ENCODE measurements at regions not wholly inside any gene's neighbourhood (a gene's known extent, or its start where the extent isn't known, plus 50 kb on each side); places are given as distances from the start of the nearest gene placed in this dataset.
"Not testable (repeated sequence)": the region's sequence is repeated elsewhere in the genome, so short reads cannot be mapped to it uniquely, and the experiment has no call there.

DNA sequence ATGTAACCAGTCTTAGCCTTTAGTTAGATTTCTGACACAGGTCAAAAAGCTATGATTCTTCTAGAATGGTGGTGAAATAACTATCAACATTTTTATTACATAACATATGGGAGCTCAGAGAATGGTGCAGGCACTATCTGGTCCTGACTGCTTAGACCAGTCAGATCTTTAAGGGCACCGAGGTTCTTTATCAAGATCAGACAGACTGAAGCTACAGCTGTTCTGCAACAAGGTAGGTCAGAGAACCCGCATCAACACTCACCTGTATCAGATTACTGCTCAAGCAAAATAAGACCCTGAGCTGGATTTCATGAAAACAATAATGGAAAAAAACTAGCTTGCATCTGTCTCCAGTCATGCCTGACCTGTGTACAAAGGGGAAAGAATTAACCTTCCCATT, 160.4 kb downstream of the KCNJ2 start:
- Histone ChIP-seq H3K36me3 (ENCODE audit: control insufficient read depth in 2 of 3, insufficient read depth in 3 of 3, low read length in 3 of 3) (no peaks in the 10 kb centered on the region), H3K4me3 (ENCODE audit: low read length in 3 of 3) (no peak overlapping the region), H3K4me1 (ENCODE audit: control insufficient read depth in 2 of 3, insufficient read depth in 2 of 3, low read depth in 1 of 3, low read length in 3 of 3) (no peaks in the 10 kb centered on the region), H3K9ac (ENCODE audit: low read length in 3 of 3) (no peak overlapping the region), H3K27me3 (ENCODE audit: control insufficient read depth, insufficient read depth, low read length) (no peaks in the 10 kb centered on the region), H3K9me3 (ENCODE audit: control insufficient read depth in 2 of 3, insufficient read depth in 1 of 3, low read length in 3 of 3) (no peaks in the 10 kb centered on the region), H3K27ac (ENCODE audit: low read depth in 2 of 2, low read length in 2 of 2) (no peak overlapping the region)
- intact Hi-C loops (cut with DNase I): no loop called here
- TF ChIP-seq, protein P1, sequence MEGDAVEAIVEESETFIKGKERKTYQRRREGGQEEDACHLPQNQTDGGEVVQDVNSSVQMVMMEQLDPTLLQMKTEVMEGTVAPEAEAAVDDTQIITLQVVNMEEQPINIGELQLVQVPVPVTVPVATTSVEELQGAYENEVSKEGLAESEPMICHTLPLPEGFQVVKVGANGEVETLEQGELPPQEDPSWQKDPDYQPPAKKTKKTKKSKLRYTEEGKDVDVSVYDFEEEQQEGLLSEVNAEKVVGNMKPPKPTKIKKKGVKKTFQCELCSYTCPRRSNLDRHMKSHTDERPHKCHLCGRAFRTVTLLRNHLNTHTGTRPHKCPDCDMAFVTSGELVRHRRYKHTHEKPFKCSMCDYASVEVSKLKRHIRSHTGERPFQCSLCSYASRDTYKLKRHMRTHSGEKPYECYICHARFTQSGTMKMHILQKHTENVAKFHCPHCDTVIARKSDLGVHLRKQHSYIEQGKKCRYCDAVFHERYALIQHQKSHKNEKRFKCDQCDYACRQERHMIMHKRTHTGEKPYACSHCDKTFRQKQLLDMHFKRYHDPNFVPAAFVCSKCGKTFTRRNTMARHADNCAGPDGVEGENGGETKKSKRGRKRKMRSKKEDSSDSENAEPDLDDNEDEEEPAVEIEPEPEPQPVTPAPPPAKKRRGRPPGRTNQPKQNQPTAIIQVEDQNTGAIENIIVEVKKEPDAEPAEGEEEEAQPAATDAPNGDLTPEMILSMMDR (IDR thresholded peaks at IDR 0.05; ENCODE audit: borderline replicate concordance, extremely low read depth, insufficient read depth): no peak
- peak in 2 of 5 donors; percentile 3 to 22 for DNase-seq
- no peak for FAIRE-seq

DNA sequence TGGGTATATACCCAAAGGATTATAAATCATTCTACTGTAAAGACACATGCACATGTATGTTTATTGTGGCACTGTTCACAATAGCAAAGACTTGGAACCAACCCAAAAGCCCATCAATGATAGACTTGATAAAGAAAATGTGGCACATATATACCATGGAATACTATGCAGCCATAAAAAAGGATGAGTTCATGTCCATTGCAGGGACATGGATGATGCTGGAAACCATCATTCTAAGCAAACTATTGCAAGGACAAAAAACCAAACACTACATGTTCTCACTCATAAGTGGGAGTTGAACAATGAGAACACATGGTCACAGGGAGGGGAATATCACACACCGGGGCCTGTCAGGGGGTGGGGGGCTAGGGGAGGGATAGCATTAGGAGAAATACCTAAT, 161.7 kb downstream of the KCNJ2 start:
- FAIRE-seq; H3K27ac ChIP-seq (ENCODE audit: low read depth in 2 of 2, low read length in 2 of 2); H3K9ac ChIP-seq (ENCODE audit: low read length in 3 of 3); DNase-seq; intact Hi-C loops (cut with DNase I); H3K4me1 ChIP-seq (ENCODE audit: control insufficient read depth in 2 of 3, insufficient read depth in 2 of 3, low read depth in 1 of 3, low read length in 3 of 3); H3K9me3 ChIP-seq (ENCODE audit: control insufficient read depth in 2 of 3, insufficient read depth in 1 of 3, low read length in 3 of 3); H3K4me3 ChIP-seq (ENCODE audit: low read length in 3 of 3); H3K36me3 ChIP-seq (ENCODE audit: control insufficient read depth in 2 of 3, insufficient read depth in 3 of 3, low read length in 3 of 3); H3K27me3 ChIP-seq (ENCODE audit: control insufficient read depth, insufficient read depth, low read length): not testable (repeated sequence)

DNA sequence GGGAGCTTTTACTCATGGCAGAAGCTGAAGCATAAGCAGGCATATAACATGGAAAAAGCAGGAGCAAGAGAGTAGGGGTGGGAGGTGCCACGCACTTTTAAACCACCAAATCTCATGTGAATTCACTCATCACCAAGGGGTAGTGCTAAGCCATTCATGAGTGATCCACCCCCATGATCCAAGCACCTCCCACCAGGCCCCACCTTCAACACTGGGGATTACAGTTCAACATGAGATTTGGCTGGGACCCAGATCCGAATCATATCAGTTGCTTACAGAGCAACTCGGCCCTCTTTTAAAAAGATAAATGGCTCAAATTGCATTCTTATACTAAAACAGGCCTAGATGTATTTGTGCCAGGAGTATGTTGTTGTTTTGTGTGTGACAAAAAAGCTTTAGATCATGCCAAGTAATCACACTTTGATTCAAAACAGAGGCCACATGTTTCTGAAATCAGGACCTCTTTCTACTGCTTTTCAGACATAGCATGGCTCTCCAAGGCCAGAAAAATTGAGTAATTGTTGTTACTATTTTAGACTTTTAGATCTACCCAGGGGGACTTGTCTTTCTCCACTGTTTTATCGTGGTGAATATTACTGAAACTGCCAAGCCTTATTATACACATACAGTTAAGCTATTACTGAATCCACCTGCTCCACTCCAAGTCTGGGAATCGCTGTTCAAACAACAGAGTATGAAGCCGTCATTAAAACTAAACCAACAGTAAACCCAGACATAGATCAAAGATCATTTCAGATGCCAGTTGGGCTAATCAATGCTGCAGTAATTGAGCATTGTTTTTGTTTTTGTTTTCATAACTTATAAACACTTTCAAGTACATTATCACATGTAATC, 163.3 kb downstream of the KCNJ2 start:
- Histone ChIP-seq H3K4me3 (ENCODE audit: low read length in 3 of 3) (no peak overlapping the region), H3K36me3 (ENCODE audit: control insufficient read depth in 2 of 3, insufficient read depth in 3 of 3, low read length in 3 of 3) (no peaks in the 10 kb centered on the region), H3K9ac (ENCODE audit: low read length in 3 of 3) (no peak overlapping the region), H3K27ac (ENCODE audit: low read depth in 2 of 2, low read length in 2 of 2) (no peak overlapping the region), H3K9me3 (ENCODE audit: control insufficient read depth in 2 of 3, insufficient read depth in 1 of 3, low read length in 3 of 3) (no peaks in the 10 kb centered on the region), H3K4me1 (ENCODE audit: control insufficient read depth in 2 of 3, insufficient read depth in 2 of 3, low read depth in 1 of 3, low read length in 3 of 3) (no peaks in the 10 kb centered on the region), H3K27me3 (ENCODE audit: control insufficient read depth, insufficient read depth, low read length) (no peaks in the 10 kb centered on the region)
- TF ChIP-seq, protein P1 (IDR thresholded peaks at IDR 0.05; ENCODE audit: borderline replicate concordance, extremely low read depth, insufficient read depth): no peak
- intact Hi-C loops (cut with DNase I): no loop called here
- no peak for DNase-seq
- FAIRE-seq: no peak

DNA sequence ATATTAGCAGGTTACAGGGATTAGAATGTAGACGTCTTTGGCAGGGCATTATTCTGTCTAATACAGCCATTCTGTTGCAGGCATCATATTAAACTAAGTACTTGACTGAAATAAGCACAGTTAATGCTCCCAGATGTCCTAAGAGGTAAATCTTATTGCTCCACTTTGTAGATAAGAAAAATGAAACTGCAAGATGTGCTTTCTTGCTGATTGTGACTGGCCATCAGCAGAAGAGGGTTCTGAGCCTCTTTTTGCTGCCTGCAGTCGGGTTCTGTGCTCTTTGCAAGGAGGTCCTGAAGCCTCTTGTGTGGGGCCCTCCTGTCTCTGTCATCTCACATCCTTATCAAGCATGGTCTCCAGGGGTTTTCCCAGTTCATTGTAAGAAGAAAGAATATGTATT, 167.1 kb downstream of the KCNJ2 start:
- H3K4me3 ChIP-seq (ENCODE audit: low read length in 3 of 3): no peak overlapping the region
- no peaks in the 10 kb centered on the region for H3K36me3 ChIP-seq (ENCODE audit: control insufficient read depth in 2 of 3, insufficient read depth in 3 of 3, low read length in 3 of 3)
- FAIRE-seq (no peak), DNase-seq (no peak)
- H3K4me1 ChIP-seq (ENCODE audit: control insufficient read depth in 2 of 3, insufficient read depth in 2 of 3, low read depth in 1 of 3, low read length in 3 of 3): no peaks in the 10 kb centered on the region
- H3K27me3 ChIP-seq (ENCODE audit: control insufficient read depth, insufficient read depth, low read length): no peaks in the 10 kb centered on the region
- intact Hi-C loops (cut with DNase I): no loop called here
- H3K27ac ChIP-seq (ENCODE audit: low read depth in 2 of 2, low read length in 2 of 2): no peak overlapping the region
- TF ChIP-seq, protein P1 (IDR thresholded peaks at IDR 0.05; ENCODE audit: borderline replicate concordance, extremely low read depth, insufficient read depth): no peak
- no peaks in the 10 kb centered on the region for H3K9me3 ChIP-seq (ENCODE audit: control insufficient read depth in 2 of 3, insufficient read depth in 1 of 3, low read length in 3 of 3)
- no peak overlapping the region for H3K9ac ChIP-seq (ENCODE audit: low read length in 3 of 3)

Measured in kidney (tissue), 13 donors.